ENCODE measurements at regions not wholly inside any gene's neighbourhood (a gene's known extent, or its start where the extent isn't known, plus 50 kb on each side); places are given as distances from the start of the nearest gene placed in this dataset.

DNA sequence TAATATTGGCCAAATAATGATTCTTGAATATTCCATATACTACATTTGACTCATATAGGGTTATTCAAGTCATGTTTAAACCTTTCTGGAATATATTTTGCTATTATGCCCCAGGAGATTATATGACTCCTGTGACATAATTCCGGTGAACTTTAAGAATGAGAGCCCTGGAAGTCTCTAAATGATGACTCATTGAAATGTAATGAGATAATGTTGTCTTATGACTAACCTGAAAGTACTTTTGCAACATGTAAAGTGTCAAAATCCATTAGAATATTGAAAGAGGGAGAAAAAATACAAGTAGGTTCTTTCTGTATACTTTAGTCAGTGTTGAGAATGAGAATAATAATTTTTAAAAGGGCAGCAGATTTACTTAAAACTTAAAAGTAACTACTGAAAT lies 830.4 kb downstream of the MAT2B start:
- POLR2A ChIA-PET, result no interaction called here
- H3K4me1 Mint-ChIP-seq (ENCODE audit: low read depth), result no peaks in the 10 kb centered on the region
- no peak for DNase-seq
- no peaks in the 10 kb centered on the region for H3K36me3 Mint-ChIP-seq
- H3K9me3 Mint-ChIP-seq, result peaks cover 3% of the 10 kb centered on the region
- H3K27me3 Mint-ChIP-seq, result no peaks in the 10 kb centered on the region
- intact Hi-C loops (cut with micrococcal nuclease), result no loop called here
- no peak overlapping the region for H3K4me3 Mint-ChIP-seq
- CTCF ChIA-PET, result no interaction called here
- H3K27ac Mint-ChIP-seq, result no peak overlapping the region

DNA sequence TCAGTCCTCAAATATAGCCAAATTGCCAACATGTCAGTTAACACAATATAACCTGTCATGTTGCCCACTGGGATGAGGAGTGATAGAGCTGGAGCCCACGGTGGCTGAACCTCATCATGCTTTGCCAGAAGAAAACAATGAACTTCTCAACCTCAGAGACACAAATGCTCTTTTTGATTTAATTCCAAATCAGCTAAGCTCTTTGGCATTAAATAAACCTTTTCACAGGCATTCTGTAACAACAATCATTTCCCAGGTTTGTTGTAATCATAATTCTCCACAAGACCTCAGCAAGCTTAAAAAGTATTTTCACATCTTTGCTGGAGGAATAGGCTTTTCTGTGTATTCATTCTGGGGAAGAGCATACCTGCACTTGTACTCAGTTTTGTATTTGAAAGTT lies 830.9 kb downstream of the MAT2B start:
- Mint-ChIP-seq H3K4me1 (ENCODE audit: low read depth) (no peaks in the 10 kb centered on the region), H3K27ac (no peak overlapping the region), H3K9me3 (peaks cover 3% of the 10 kb centered on the region), H3K4me3 (no peak overlapping the region), H3K27me3 (no peaks in the 10 kb centered on the region), H3K36me3 (no peaks in the 10 kb centered on the region)
- ChIA-PET POLR2A (no interaction called here), CTCF (no interaction called here)
- no peak for DNase-seq
- intact Hi-C loops (cut with micrococcal nuclease), result no loop called here

DNA sequence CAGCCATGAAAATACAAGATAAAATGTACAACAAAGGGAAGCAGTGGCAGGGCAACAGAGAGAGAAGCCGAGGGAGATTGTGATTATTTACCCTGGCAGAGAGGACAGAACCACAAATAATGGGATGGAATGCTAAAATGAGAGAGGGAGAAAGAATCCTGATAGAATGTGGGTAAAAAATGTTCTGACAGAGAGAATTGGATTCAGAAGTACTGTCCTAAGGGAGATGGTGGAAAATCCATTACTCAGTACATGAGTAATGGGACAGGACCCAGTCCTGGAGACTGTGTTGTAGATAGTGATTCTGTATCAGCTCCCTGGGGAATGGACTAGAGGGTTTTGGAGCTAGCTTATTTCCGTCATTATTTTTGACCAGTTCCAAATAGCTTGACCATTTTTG lies 831.5 kb downstream of the MAT2B start:
- Mint-ChIP-seq H3K4me3 (no peak overlapping the region), H3K27ac (no peak overlapping the region), H3K4me1 (ENCODE audit: low read depth) (no peaks in the 10 kb centered on the region), H3K36me3 (no peaks in the 10 kb centered on the region), H3K27me3 (no peaks in the 10 kb centered on the region), H3K9me3 (peaks cover 3% of the 10 kb centered on the region)
- intact Hi-C loops (cut with micrococcal nuclease), result no loop called here
- no peak for DNase-seq
- POLR2A ChIA-PET, result no interaction called here
- CTCF ChIA-PET, result no interaction called here

DNA sequence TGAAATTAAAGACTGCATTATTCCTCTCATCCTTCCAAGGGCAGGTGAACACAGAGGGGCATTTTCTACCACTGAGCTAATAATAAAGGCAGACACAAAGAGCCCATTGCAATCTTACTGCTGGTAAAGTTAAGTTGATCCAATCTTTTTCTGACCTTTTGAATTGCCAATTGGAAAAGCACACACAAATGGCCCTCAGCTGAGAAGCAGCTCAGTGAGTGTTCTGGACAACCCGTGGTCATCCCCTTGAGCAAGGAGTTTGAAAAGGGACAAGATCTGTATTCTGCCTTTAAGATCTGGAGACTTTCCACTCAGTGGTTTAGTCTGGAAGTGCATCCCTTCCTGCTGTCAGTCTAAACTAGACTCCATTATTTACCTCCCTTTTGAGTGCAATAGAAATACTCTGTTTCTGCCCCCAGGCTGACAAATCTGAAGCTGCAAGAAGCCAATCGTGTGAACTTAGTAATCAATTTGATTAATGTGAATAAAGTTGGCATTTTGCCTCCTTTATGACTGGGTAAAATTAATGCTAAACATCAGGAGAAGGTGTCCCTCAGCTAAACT lies 835.7 kb downstream of the MAT2B start:
- intact Hi-C loops (cut with micrococcal nuclease), result no loop called here
- H3K4me3 Mint-ChIP-seq, result no peak overlapping the region
- no peak overlapping the region for H3K27ac Mint-ChIP-seq
- no peaks in the 10 kb centered on the region for H3K27me3 Mint-ChIP-seq
- H3K4me1 Mint-ChIP-seq (ENCODE audit: low read depth), result no peaks in the 10 kb centered on the region
- no peaks in the 10 kb centered on the region for H3K36me3 Mint-ChIP-seq
- H3K9me3 Mint-ChIP-seq, result peaks cover 4% of the 10 kb centered on the region
- DNase-seq, result no peak
- ChIA-PET POLR2A (no interaction called here), CTCF (no interaction called here)

DNA sequence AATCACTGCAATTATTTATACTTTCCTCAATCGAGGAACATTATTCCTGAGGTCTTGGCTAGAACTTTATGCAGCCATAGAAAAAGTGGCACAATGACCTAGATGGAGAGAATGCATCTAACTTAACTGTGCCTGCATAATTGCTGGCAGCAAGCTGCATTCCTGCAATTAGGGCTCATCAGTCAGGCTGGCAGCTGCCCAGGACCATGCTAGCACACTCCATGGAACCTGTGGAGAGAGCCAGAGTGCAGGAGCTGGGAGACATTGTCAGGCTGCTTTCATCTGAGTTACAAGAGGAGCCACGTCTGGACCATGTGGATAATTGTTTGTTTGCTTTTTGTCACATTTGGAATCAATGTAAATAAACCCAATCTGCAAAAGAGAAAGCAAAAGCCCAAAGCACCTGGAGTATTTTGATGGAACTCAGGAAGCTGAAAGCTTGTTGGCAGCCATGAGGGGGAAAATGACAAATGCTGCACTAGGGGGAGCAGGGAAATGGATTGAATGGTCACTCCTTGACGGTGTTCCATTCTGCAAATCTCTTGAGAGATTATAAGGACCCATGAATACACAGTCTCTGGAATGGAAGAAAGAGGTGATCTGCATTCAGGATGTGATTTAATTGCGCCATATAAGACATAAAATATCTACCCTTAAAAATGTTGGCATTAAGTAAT lies 839.9 kb downstream of the MAT2B start:
- intact Hi-C loops (cut with micrococcal nuclease), result no loop called here
- no peak for DNase-seq
- Mint-ChIP-seq H3K4me1 (ENCODE audit: low read depth) (no peaks in the 10 kb centered on the region), H3K4me3 (no peak overlapping the region), H3K36me3 (no peaks in the 10 kb centered on the region), H3K27ac (no peak overlapping the region), H3K27me3 (no peaks in the 10 kb centered on the region), H3K9me3 (peaks cover 10% of the 10 kb centered on the region)
- ChIA-PET CTCF (interaction anchor here (0.6 kb wide), 1 partner anchor 97 kb away, joined by 3 read pairs; no protein-coding TSS in a partner anchor), POLR2A (no interaction called here)

DNA sequence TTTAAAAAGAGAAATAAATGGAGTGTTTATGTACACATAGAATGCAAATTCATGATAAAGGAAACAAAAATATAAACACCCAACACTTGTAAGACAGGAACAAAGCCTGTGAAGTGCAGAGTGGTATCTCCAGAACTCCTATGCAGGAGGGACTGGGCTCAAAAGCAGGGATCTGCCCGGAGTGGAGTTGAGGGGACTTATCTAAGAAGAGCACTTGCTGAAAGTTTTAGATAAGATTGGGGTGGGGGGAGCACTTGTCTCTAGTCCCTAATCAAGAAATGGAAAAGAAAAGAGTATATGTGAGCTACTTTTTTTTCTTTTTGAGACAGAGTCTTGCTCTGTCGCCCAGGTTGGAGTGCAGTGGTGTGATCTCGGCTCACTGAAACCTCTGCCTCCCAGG lies 840.4 kb downstream of the MAT2B start:
- ChIA-PET CTCF (no interaction called here), POLR2A (no interaction called here)
- Mint-ChIP-seq H3K4me1 (ENCODE audit: low read depth) (no peaks in the 10 kb centered on the region), H3K27ac (no peak overlapping the region), H3K9me3 (peaks cover 10% of the 10 kb centered on the region), H3K36me3 (no peaks in the 10 kb centered on the region), H3K4me3 (no peak overlapping the region), H3K27me3 (no peaks in the 10 kb centered on the region)
- intact Hi-C loops (cut with micrococcal nuclease), result no loop called here
- DNase-seq, result no peak

DNA sequence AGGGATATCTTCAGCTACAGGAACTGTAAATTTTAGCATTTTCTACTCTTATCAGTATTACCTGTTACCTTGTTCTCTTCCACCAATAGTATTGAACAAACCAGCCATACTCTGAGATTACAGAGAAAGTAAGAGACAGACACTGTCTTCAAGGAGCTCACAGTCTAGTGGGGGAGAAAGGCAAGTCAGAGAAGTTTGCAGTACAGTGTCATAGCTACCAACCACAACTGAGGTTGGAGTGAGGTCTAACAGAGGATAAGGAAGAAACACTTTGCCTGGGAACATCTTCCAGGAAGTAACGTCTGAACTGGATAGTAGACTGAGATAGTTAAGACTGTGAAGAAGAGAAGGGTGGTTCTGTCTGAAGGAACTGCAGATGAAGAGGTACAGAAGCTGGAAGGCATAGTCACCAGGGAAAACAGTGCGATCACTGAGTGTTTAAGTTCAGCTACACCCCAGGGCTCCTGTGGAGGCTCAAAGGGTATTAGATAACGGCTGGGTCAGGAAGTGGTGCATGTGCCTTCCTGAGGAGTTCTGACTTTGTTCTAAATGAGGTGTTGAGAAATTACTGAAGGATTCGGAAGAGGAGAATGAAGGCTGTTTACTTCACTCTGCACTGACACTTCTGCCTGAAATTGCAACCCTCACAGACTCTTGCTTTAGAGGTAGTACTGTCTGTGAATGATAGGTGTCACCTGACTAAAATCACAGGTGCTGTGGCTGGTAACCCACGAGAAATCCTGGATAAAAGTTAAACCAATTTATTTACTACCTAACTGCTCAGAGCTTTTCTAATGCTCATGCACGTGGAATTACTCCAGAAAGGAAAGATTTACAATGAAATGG lies 841.6 kb downstream of the MAT2B start:
- POLR2A ChIA-PET, result no interaction called here

DNA sequence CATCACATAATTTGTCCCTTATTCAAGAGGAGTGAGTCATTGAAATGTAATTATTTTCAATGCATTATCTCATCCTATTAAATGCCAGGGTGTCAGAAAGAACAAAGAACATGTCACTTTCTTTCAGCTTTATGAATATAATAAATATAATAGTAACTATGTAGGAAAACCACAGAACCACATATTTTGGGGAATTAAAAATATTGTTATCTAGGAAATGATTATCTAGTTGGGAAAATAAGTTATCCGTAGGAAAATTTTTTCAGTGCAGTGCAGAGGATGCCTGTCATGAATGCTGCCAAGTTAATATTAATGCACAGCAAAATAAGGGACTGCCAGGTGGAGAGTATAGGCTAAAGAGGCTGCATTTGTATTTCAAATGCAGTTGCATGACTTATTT lies 844.8 kb downstream of the MAT2B start:
- intact Hi-C loops (cut with micrococcal nuclease), result no loop called here
- DNase-seq, result no peak
- H3K27ac Mint-ChIP-seq, result no peak overlapping the region
- H3K27me3 Mint-ChIP-seq, result no peaks in the 10 kb centered on the region
- H3K36me3 Mint-ChIP-seq, result no peaks in the 10 kb centered on the region
- CTCF ChIA-PET, result no interaction called here
- H3K4me1 Mint-ChIP-seq (ENCODE audit: low read depth), result no peaks in the 10 kb centered on the region
- no peak overlapping the region for H3K4me3 Mint-ChIP-seq
- H3K9me3 Mint-ChIP-seq, result peaks cover 10% of the 10 kb centered on the region
- POLR2A ChIA-PET, result no interaction called here

More for the DNA sequence above, 841.6 kb downstream of the MAT2B start:
- Mint-ChIP-seq H3K4me1 (ENCODE audit: low read depth) (no peaks in the 10 kb centered on the region), H3K27me3 (no peaks in the 10 kb centered on the region), H3K36me3 (no peaks in the 10 kb centered on the region), H3K9me3 (peaks cover 10% of the 10 kb centered on the region), H3K4me3 (no peak overlapping the region), H3K27ac (no peak overlapping the region)
- intact Hi-C loops (cut with micrococcal nuclease), result no loop called here
- CTCF ChIA-PET, result no interaction called here
- no peak for DNase-seq

DNA sequence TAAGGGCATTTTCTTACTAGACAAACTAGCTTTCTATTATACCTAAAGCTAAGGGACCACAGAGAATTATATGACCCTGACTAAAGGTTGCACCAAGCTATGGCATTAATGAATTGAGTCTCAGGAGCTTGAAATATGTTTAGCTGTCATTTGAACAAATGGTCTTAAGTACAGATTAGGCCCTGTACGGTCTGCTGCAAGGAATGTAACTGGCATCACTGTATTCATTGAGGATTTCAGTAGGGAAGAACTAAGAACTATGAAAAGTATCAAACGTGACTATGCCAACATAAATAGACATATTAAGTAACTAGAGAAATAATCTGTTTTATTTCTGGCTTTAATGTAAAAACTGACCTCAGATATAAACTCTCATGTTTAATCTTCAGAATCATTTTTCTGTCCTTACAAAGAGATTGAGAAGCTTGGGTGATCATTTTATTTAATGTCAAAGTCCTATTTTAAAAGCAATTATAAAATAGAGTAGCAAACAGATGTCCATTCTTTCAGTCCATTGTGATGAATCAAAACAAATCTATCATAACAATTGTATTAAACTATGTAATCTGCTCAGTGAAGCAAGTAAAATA lies 845.9 kb downstream of the MAT2B start:
- H3K27me3 Mint-ChIP-seq, result no peaks in the 10 kb centered on the region
- intact Hi-C loops (cut with micrococcal nuclease), result no loop called here
- no peak for DNase-seq
- no peak overlapping the region for H3K27ac Mint-ChIP-seq
- no peaks in the 10 kb centered on the region for H3K36me3 Mint-ChIP-seq
- no peak overlapping the region for H3K4me3 Mint-ChIP-seq
- no peaks in the 10 kb centered on the region for H3K4me1 Mint-ChIP-seq (ENCODE audit: low read depth)
- ChIA-PET CTCF (no interaction called here), POLR2A (no interaction called here)
- peaks cover 8% of the 10 kb centered on the region for H3K9me3 Mint-ChIP-seq

DNA sequence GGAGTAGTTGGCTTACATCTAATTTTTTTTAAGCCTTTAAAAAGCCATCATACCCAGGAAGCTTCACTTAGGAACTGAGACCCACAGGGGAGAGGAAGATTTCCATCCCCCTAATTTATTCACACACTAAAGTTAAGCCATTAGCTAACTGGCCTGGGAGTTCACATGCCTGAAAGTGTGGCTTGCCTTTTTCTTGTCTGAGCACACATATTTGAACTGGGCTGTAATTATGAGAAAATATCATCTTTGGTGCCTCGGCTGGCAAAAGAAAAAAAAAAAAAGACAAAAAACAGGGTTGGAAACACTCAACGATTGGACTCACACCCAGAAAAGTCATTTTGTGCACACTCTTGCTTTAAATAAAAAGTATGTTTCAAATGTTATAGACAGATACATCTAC lies 847.3 kb downstream of the MAT2B start:
- no peaks in the 10 kb centered on the region for H3K4me1 Mint-ChIP-seq (ENCODE audit: low read depth)
- DNase-seq, result no peak
- ChIA-PET POLR2A (no interaction called here), CTCF (no interaction called here)
- intact Hi-C loops (cut with micrococcal nuclease), result no loop called here
- no peak overlapping the region for H3K4me3 Mint-ChIP-seq
- no peak overlapping the region for H3K27ac Mint-ChIP-seq
- H3K27me3 Mint-ChIP-seq, result no peaks in the 10 kb centered on the region
- H3K9me3 Mint-ChIP-seq, result peaks cover 5% of the 10 kb centered on the region
- no peaks in the 10 kb centered on the region for H3K36me3 Mint-ChIP-seq

DNA sequence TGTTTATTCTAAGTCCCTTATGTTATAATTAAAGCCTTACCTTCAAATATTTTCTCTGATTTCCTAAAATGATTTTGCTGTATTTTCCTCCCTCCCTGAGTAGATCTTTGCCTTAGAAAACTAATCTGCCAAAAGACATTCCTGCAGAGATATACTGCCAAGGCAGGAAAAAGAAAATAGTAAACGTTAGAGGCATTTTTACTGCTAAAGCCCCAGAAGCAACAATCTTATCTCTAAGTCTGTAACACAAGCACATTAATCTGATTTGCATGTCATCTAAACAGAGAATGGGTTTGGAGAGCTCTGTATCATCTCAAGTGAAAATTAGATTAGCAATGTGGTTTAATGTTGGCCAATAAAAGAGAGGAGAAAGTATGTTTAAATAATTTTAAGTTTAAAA lies 847.7 kb downstream of the MAT2B start:
- no peak for DNase-seq
- Mint-ChIP-seq H3K36me3 (no peaks in the 10 kb centered on the region), H3K27me3 (no peaks in the 10 kb centered on the region), H3K9me3 (peaks cover 5% of the 10 kb centered on the region), H3K4me1 (ENCODE audit: low read depth) (no peaks in the 10 kb centered on the region), H3K4me3 (no peak overlapping the region), H3K27ac (no peak overlapping the region)
- ChIA-PET POLR2A (no interaction called here), CTCF (no interaction called here)
- intact Hi-C loops (cut with micrococcal nuclease), result no loop called here

DNA sequence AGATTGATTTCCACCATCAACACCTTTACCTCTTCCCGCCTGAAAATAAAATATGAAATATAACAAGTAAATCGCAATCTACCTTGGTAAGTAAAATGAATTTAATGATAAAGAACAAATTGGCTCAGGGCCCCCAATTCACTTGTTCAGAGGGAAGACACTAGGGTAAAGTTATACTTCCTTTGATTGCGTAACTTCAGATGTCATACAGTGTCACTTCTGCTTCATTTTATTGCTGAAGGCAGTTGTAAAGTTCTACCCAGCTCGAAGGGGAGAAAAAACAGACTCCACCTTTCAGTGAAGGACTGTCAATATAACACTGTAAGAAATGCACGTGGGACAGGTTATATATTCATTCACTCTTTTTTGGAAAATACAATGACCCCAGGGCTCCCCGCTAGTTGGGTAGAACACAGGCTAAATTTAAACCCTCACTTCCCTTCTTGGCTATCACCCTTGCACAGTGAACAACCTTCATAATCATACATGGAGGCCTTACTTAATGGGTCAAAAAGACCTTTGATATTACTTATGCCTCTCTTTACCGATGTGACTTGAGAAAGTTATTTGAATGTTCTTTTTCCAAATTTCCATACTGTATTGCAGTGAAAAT lies 848.8 kb downstream of the MAT2B start:
- H3K9me3 Mint-ChIP-seq, result peaks cover 5% of the 10 kb centered on the region

More for the DNA sequence above, 848.8 kb downstream of the MAT2B start:
- intact Hi-C loops (cut with micrococcal nuclease), result no loop called here
- H3K4me1 Mint-ChIP-seq (ENCODE audit: low read depth), result no peaks in the 10 kb centered on the region
- H3K36me3 Mint-ChIP-seq, result no peaks in the 10 kb centered on the region
- no peaks in the 10 kb centered on the region for H3K27me3 Mint-ChIP-seq
- CTCF ChIA-PET, result no interaction called here
- no peak overlapping the region for H3K4me3 Mint-ChIP-seq
- DNase-seq, result no peak
- POLR2A ChIA-PET, result no interaction called here
- no peak overlapping the region for H3K27ac Mint-ChIP-seq
